A673 (cell line): ENCODE measurements at regions not wholly inside any gene's neighbourhood (a gene's known extent, or its start where the extent isn't known, plus 50 kb on each side); places are given as distances from the start of the nearest gene placed in this dataset.

Experiments
- BruUV-seq: library from RNA; stranded (reverse); fragments of 400-500 nt; replicated peaks from 2 replicates; lab custom pipeline; 2021; lab: Mats Ljungman, UMichigan
- CTCF ChIA-PET: fragments of 300-600 bp; sonication (Branson Sonifier 250); formaldehyde crosslinking; loops from one replicate; lab custom pipeline; 2022; ENCODE audit warnings: antibody characterized with exemption; lab: Charles Lee
- POLR2A ChIA-PET: fragments of 300-600 bp; sonication (Branson Sonifier 250); formaldehyde crosslinking; loops from one replicate; lab custom pipeline; 2022; ENCODE audit warnings: antibody characterized with exemption; ENCODE audit not compliant: low non-redundant PET; lab: Charles Lee
- DNase-seq: peaks from one replicate; pipeline ENCODE4 v3.0.0-alpha.2; 2015; ENCODE audit warnings: low spot score
- H3K27ac ChIP-seq: fragments of 200-600 bp; sonication (generic); 2 replicates; pipeline ENCODE4 v1.5.1; 2016; ENCODE audit warnings: mixed run types, low read depth, mild to moderate bottlenecking, mixed read lengths, antibody characterized with exemption, low read length; ENCODE audit not compliant: poor library complexity, severe bottlenecking
- H3K27me3 ChIP-seq: fragments of 200-600 bp; sonication (generic); replicated peaks from 2 replicates; pipeline ENCODE4 v1.6.1; 2017; ENCODE audit warnings: mixed run types, low read depth, mild to moderate bottlenecking, mixed read lengths, antibody characterized with exemption, low read length; ENCODE audit not compliant: insufficient read depth, poor library complexity
- H3K36me3 ChIP-seq: fragments of 200-600 bp; sonication (generic); 2 replicates; pipeline ENCODE4 v1.6.1; 2016; ENCODE audit warnings: mixed run types, mild to moderate bottlenecking, mixed read lengths, antibody characterized with exemption, low read length; ENCODE audit not compliant: insufficient read depth, poor library complexity, severe bottlenecking
- H3K4me1 ChIP-seq: fragments of 200-600 bp; sonication (generic); 2 replicates; pipeline ENCODE4 v1.6.1; 2017; ENCODE audit warnings: mixed run types, mild to moderate bottlenecking, mixed read lengths, antibody characterized with exemption, low read length; ENCODE audit not compliant: insufficient read depth, poor library complexity, severe bottlenecking
- H3K4me3 ChIP-seq: fragments of 200-600 bp; sonication (generic); 2 replicates; pipeline ENCODE4 v1.5.1; 2016; ENCODE audit warnings: low read depth, mixed run types, mild to moderate bottlenecking, mixed read lengths, low read length; ENCODE audit not compliant: poor library complexity, severe bottlenecking
- H3K9me3 ChIP-seq: fragments of 200-600 bp; sonication (generic); 2 replicates; pipeline ENCODE4 v1.6.1; 2016; ENCODE audit warnings: mixed run types, low read depth, mild to moderate bottlenecking, mixed read lengths, antibody characterized with exemption, low read length; ENCODE audit not compliant: poor library complexity, severe bottlenecking
- EZH2 ChIP-seq: fragments of 200-600 bp; sonication (generic); IDR thresholded peaks from 2 replicates; pipeline ENCODE4 v1.6.1; 2017; ENCODE audit warnings: borderline replicate concordance, low read depth, mild to moderate bottlenecking, mixed read lengths, antibody characterized with exemption, low read length; ENCODE audit not compliant: poor library complexity, severe bottlenecking
- intact Hi-C: fragments of 100-400 bp; cut with micrococcal nuclease; formaldehyde crosslinking; loops from one replicate; pipeline ENCODE4 v1.10.0; 2022; ENCODE audit not compliant: unreplicated experiment
- TF ChIP-seq, protein P1 (sequence below): fragments of 300-800, 200-600 bp; sonication (generic); conservative IDR thresholded peaks from 2 replicates; pipeline ENCODE4 v1.5.1; 2017; ENCODE audit warnings: low read depth, mild to moderate bottlenecking, antibody characterized with exemption, low read length, moderate library complexity, mixed read lengths

DNA sequence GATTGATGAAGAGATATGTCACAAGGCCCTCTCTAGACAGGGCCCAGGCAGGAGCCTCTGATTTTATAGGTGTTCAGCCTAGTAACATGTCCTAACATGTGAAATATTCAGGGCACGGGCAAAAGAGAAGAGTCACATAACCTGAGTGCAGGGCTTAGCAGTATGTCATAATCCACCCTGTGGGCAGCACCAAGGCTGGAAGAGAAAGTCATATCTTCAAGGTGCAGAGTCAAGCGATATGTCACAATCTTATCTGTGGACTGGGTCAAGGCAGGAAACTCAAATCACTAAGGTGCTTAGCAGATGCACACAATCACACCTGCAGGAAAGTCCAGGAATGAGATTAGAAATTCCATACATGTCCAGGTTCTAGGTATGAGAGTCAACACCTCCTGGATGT is 51.5 kb upstream of the ZNF728 start:
- Histone ChIP-seq H3K9me3 (peaks cover 49% of the 10 kb centered on the region), H3K4me1 (no peaks in the 10 kb centered on the region), H3K27me3 (no peaks in the 10 kb centered on the region), H3K4me3 (no peak overlapping the region), H3K27ac (no peak overlapping the region), H3K36me3 (no peaks in the 10 kb centered on the region)
- BruUV-seq: no TSS peak
- POLR2A ChIA-PET: no interaction called here
- DNase-seq: no peak
- CTCF ChIA-PET: no interaction called here
- no peak for TF ChIP-seq EZH2
- TF ChIP-seq, protein P1, sequence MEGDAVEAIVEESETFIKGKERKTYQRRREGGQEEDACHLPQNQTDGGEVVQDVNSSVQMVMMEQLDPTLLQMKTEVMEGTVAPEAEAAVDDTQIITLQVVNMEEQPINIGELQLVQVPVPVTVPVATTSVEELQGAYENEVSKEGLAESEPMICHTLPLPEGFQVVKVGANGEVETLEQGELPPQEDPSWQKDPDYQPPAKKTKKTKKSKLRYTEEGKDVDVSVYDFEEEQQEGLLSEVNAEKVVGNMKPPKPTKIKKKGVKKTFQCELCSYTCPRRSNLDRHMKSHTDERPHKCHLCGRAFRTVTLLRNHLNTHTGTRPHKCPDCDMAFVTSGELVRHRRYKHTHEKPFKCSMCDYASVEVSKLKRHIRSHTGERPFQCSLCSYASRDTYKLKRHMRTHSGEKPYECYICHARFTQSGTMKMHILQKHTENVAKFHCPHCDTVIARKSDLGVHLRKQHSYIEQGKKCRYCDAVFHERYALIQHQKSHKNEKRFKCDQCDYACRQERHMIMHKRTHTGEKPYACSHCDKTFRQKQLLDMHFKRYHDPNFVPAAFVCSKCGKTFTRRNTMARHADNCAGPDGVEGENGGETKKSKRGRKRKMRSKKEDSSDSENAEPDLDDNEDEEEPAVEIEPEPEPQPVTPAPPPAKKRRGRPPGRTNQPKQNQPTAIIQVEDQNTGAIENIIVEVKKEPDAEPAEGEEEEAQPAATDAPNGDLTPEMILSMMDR: no peak
- intact Hi-C loops: no loop called here
